ENCODE measurements at regions not wholly inside any gene's neighbourhood (a gene's known extent, or its start where the extent isn't known, plus 50 kb on each side); places are given as distances from the start of the nearest gene placed in this dataset.

- TF ChIP-seq POLR2AphosphoS5 (IDR thresholded peaks at IDR 0.05; ENCODE audit: low read depth, low read length), result no peak
- no peak for TF ChIP-seq TAF1 (IDR thresholded peaks at IDR 0.05; ENCODE audit: borderline replicate concordance, low read depth, low read length)
- TF ChIP-seq POLR2A (IDR thresholded peaks at IDR 0.05; ENCODE audit: low read depth, low read length), result no peak
- no peak for FAIRE-seq
- DNase-seq (ENCODE audit: insufficient read length), result no peak
These were observed 170.6 kb upstream of the GLI2 start for GRCh38 chr2:120565095-120565460.

DNA sequence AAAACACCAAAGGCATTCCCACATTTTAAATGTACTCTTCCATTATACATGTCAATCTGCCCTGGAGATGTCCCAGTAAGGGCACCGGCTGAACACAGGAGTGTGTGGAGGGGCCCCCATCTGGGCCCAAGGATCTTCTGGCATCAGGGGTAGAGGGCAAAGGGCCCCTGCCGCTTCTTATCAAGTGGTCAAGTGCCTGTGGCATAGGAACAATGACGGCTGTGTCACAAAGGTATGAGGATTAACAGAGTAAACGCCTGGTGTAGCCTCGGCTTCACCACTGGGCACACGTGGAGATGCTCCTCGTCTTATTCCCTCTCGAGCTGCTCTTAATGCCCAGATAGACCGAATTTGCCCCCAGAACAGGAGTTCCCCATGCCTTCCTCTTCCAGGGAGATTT, 169.7 kb upstream of the GLI2 start:
- FAIRE-seq, result no peak
- no peak for TF ChIP-seq POLR2AphosphoS5 (IDR thresholded peaks at IDR 0.05; ENCODE audit: low read depth, low read length)
- TF ChIP-seq TAF1 (IDR thresholded peaks at IDR 0.05; ENCODE audit: borderline replicate concordance, low read depth, low read length), result no peak
- TF ChIP-seq POLR2A (IDR thresholded peaks at IDR 0.05; ENCODE audit: low read depth, low read length), result no peak
- DNase-seq (ENCODE audit: insufficient read length), result no peak

DNA sequence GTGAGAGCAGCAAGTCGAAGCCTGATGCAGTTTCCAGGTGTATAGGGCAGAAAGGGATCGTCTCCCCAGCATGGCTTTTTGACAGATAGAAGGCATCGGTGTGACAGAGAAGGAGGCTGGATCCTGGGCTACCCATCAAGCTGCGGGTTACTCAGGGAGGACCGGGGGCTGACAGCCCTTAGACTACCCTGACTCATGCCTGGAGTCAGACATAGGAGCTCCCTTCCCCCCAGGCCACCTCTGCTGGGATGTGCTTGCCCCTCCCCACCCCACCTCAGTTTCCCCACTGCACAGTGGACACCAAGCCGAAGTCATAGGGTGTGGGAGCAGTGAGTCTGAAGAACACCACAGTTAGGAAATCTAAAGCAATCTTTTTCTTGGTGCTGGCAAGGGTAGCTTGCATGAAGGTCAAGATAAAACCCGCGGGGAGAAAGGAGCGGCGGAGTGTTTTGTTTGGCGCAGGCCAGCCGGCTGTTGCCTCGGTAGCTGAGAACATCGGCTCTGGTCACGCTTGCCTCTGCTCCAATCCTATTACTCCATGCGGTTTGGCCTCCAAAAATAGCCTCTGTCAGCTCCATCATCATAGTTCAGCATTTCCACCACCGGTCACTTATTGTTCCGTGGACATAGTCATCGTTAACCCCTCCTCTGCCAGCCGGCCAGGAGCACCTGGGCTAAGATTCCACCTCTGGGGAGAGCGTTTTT, 169.2 kb upstream of the GLI2 start:
- TF ChIP-seq TAF1 (IDR thresholded peaks at IDR 0.05; ENCODE audit: borderline replicate concordance, low read depth, low read length), result no peak
- FAIRE-seq (no peak), DNase-seq (ENCODE audit: insufficient read length) (no peak)

GRCh38 chr2:120567128-120567527, 168.5 kb upstream of the GLI2 start:
- FAIRE-seq (no peak), DNase-seq (ENCODE audit: insufficient read length) (no peak)
- no peak for TF ChIP-seq POLR2A (IDR thresholded peaks at IDR 0.05; ENCODE audit: low read depth, low read length)
- no peak for TF ChIP-seq TAF1 (IDR thresholded peaks at IDR 0.05; ENCODE audit: borderline replicate concordance, low read depth, low read length)
- TF ChIP-seq POLR2AphosphoS5 (IDR thresholded peaks at IDR 0.05; ENCODE audit: low read depth, low read length), result no peak

GRCh38 chr2:120568089-120568974, 167.3 kb upstream of the GLI2 start:
- no peak for FAIRE-seq
- TF ChIP-seq TAF1 (IDR thresholded peaks at IDR 0.05; ENCODE audit: borderline replicate concordance, low read depth, low read length) (no peak), POLR2AphosphoS5 (IDR thresholded peaks at IDR 0.05; ENCODE audit: low read depth, low read length) (no peak), POLR2A (IDR thresholded peaks at IDR 0.05; ENCODE audit: low read depth, low read length) (no peak)
- DNase-seq (ENCODE audit: insufficient read length), result no peak

GRCh38 chr2:120568975-120569268, 166.7 kb upstream of the GLI2 start:
- TF ChIP-seq POLR2AphosphoS5 (IDR thresholded peaks at IDR 0.05; ENCODE audit: low read depth, low read length) (no peak), TAF1 (IDR thresholded peaks at IDR 0.05; ENCODE audit: borderline replicate concordance, low read depth, low read length) (no peak), POLR2A (IDR thresholded peaks at IDR 0.05; ENCODE audit: low read depth, low read length) (no peak)
- no peak for FAIRE-seq
- DNase-seq (ENCODE audit: insufficient read length), result no peak

GRCh38 chr2:120570001-120570400, 165.7 kb upstream of the GLI2 start:
- no peak for DNase-seq (ENCODE audit: insufficient read length)
- TF ChIP-seq POLR2AphosphoS5 (IDR thresholded peaks at IDR 0.05; ENCODE audit: low read depth, low read length), result no peak
- TF ChIP-seq POLR2A (IDR thresholded peaks at IDR 0.05; ENCODE audit: low read depth, low read length), result no peak
- TF ChIP-seq TAF1 (IDR thresholded peaks at IDR 0.05; ENCODE audit: borderline replicate concordance, low read depth, low read length), result no peak
- no peak for FAIRE-seq

GRCh38 chr2:120570546-120570945, 165.1 kb upstream of the GLI2 start:
- DNase-seq (ENCODE audit: insufficient read length), result no peak
- FAIRE-seq, result no peak
- TF ChIP-seq TAF1 (IDR thresholded peaks at IDR 0.05; ENCODE audit: borderline replicate concordance, low read depth, low read length) (no peak), POLR2AphosphoS5 (IDR thresholded peaks at IDR 0.05; ENCODE audit: low read depth, low read length) (no peak), POLR2A (IDR thresholded peaks at IDR 0.05; ENCODE audit: low read depth, low read length) (no peak)

DNA sequence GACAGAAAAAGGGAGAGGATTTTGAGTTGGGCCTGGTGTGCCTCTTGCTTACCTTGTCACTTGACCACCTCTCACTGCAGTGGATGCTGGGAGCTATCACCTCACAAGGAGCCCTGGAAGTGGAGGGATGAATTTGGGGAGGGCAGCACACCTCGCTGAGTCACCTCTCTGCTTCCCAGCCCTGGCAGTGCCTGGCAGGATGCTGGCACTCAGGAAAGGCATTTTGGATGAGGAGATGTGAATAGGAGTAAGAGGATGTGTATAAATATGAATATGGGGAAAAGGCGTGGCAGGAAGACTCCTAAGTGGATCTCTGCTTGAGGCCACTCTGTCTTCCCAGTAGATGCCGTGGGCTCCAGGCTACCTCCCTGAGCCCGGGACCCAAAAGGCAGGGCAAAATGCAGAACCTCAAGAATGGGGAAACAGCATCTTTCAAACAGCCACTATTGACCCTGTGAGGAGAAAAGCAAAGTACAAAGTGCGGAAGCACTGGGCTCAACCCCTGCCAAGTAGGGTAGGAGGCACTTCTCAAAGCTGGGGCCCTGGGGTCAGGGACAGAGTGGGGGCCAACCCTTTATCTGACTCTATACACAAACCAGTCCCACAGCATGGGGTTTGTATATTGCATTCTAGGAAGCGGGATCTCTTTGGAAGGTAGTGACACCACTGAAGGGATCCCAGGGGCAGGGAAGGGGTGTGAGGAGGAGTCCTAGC, 164.5 kb upstream of the GLI2 start:
- no peak for FAIRE-seq
- no peak for DNase-seq (ENCODE audit: insufficient read length)
- no peak for TF ChIP-seq POLR2A (IDR thresholded peaks at IDR 0.05; ENCODE audit: low read depth, low read length)
- no peak for TF ChIP-seq POLR2AphosphoS5 (IDR thresholded peaks at IDR 0.05; ENCODE audit: low read depth, low read length)
- no peak for TF ChIP-seq TAF1 (IDR thresholded peaks at IDR 0.05; ENCODE audit: borderline replicate concordance, low read depth, low read length)

DNA sequence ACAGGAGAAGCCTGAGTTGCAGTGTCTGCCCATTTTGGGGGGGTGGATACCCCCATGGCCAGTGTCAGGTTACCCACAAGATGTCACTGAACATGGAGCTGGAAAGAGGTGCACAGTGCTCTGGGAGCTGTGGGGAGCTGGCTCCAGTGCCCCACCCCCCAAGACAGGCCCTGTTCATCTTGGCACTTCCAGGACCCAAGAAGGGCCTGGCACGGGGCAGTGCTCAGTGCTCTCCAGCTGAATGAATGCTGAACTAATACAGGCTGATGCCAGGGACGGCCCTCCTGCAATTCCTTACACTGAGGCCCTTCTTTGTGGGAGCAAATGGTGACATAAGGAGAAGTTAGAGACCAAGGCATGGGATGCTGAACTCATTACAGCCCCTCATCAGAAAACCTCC, 163.4 kb upstream of the GLI2 start:
- FAIRE-seq, result no peak
- no peak for DNase-seq (ENCODE audit: insufficient read length)
- no peak for TF ChIP-seq TAF1 (IDR thresholded peaks at IDR 0.05; ENCODE audit: borderline replicate concordance, low read depth, low read length)
- no peak for TF ChIP-seq POLR2AphosphoS5 (IDR thresholded peaks at IDR 0.05; ENCODE audit: low read depth, low read length)
- no peak for TF ChIP-seq POLR2A (IDR thresholded peaks at IDR 0.05; ENCODE audit: low read depth, low read length)

- TF ChIP-seq POLR2A (IDR thresholded peaks at IDR 0.05; ENCODE audit: low read depth, low read length) (no peak), TAF1 (IDR thresholded peaks at IDR 0.05; ENCODE audit: borderline replicate concordance, low read depth, low read length) (no peak), POLR2AphosphoS5 (IDR thresholded peaks at IDR 0.05; ENCODE audit: low read depth, low read length) (no peak)
- no peak for FAIRE-seq
These were observed 161.0 kb upstream of the GLI2 start for GRCh38 chr2:120574620-120575019.

More at GRCh38 chr2:120574620-120575019, 161.0 kb upstream of the GLI2 start:
- no peak for DNase-seq (ENCODE audit: insufficient read length)
